ENCODE measurements at regions not wholly inside any gene's neighbourhood (a gene's known extent, or its start where the extent isn't known, plus 50 kb on each side); places are given as distances from the start of the nearest gene placed in this dataset.
"Not testable (repeated sequence)": the region's sequence is repeated elsewhere in the genome, so short reads cannot be mapped to it uniquely, and the experiment has no call there.

GRCh38 chr3:8440142-8440541, 61.5 kb upstream of the LMCD1 start:
- TF ChIP-seq CTCF (conservative IDR thresholded peaks at IDR 0.05; ENCODE audit: low read length); EZH2phosphoT487 (IDR thresholded peaks at IDR 0.05; ENCODE audit: borderline replicate concordance, low read depth, low read length): not testable (repeated sequence)

All from OCI-LY7 (cell line).